NCI-H345 treated with DMSO at 0.1 percent for 48 hours (cell line): ENCODE measurements at regions not wholly inside any gene's neighbourhood (a gene's known extent, or its start where the extent isn't known, plus 50 kb on each side); places are given as distances from the start of the nearest gene placed in this dataset.
A peak's percentile ranks its signal among the peaks of the same experiment; 100 is the strongest.

Experiments used
- DNase-seq: peaks from one replicate; lab custom pipeline; 2025; ENCODE audit not compliant: unreplicated experiment; lab: John Stamatoyannopoulos, UW

DNA sequence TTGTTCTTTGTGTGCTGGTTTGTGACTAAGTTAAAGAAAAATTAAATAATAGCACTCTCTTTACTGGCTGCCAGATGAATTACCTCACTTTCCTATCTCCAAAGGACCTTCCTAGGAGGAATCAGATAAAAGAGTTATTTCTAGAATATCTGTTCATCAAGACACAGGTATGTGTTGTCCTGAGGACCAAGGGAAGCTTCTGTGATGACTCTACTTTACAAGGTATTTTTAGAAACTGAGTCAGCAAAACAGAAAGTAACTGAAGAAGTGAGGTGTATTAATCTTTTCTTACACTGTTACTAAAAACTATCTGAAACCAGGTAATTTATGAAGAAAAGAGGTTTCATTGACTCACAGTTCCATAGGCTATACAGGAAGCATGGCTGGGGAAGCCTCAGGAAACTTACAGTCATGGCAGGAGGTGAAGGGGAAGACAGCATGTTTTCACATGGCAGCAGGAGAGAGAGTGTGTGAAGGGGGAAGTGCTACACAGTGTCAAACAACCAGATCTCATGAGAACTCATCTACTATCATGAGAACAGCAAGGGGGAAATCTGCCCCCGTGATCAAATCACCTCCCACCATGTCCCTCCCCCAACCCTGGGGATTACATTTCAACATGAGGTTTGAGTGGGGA, 189.2 kb upstream of the DMAC1 start:
- DNase-seq: no peak

DNA sequence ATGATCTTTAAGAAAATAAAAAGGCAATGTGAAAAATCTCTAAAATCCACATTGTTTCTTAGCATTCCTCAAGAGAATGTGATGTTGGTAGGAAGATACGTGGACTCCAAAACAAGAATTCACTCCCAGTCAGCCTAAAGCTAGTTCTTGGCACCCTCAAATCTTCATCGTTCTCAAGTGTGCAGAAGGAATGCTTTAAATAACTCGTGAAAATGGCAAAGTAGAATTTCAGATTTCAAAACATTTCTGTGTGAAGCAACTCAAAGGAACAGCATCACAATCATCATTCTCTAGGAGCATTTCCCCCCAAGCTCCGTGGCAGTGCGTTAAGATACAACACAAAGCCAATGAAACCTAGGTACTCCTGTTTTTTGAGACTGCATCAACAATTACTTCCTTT, 185.1 kb upstream of the DMAC1 start:
- DNase-seq: no peak

DNA sequence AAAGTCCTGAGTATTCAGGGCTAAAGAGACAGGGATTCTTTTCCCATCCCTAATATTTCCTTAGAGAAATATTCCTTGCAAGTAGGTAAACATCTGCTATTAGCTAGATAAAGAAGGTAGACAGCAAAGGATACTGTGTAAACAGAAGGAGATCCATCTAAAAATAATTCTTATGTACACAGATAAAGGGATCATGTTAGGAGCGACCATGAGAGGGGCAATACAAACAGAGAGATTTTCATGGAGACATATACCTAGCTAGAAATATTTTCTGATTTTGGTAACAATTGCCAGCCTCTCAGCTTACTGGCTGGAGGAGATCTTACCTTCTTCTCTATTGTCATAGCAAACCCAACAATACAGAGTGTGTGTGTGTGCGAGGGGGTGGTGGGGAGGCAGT, 184.6 kb upstream of the DMAC1 start:
- no peak for DNase-seq

DNA sequence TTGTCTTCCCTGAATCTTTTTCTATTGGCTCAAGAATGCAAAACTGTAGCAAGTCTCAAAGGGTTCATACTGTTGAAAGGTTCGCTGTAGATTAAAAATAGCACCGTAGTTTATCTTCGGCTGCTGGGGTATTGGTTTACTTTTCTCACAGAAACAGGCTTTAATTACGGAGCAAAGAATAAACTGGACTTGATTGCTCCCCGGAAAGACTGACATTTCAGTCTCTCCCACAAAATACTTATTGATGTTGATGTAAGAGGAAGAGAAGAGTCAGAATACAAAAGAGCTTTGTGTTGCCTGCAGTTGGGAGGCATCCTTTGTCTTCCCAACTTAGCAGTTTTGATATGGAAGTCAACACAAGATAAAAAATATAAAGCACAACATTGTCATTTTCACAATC, 183.9 kb upstream of the DMAC1 start:
- peak; percentile 20 for DNase-seq

DNA sequence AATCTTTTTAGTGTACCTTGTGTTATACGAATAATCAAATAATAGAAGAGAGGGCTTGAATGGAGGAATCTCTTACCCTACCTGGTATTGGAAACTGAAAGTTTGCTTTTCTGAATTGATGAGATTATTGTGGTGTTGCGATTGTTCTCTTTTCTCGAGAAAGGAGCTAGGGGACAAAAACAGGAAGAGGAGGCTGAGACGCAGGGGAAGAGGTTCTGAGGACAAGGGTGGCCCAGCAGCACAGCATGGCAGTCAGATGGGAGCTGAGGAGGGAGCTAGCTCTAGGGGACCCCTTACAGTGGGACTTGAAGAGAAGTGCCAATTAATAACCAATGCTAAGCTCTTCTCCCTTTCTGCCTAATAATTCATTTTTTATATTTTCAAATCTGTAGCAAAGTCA, 183.3 kb upstream of the DMAC1 start:
- no peak for DNase-seq

DNA sequence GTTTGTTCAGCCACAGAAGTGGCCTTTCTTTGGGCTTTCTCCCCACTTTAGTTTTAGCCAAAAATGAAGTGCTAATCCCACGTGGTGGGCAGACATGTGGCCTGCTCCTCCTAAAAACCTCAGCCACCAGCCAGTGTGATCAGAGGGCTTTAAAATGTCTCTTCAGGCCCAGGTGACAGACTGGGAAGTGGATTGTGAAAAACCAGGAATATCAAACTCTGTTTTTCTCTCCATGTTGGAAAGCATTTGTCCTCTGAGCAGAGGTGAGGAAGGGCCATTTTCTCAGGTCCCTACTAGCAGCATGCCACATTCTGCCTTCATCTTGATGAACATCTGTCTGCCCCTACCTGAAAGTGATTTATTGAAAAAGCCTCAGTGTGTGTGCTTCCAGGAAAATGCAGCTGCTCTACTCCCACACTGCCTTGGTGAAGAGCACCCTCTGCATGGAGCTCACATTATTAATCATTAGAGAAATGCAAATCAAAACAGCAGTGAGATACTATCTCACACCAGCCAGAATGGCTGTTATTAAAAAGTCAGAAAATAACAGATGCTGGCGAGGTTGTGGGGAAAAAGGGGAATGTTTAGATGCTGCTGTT, 181.2 kb upstream of the DMAC1 start:
- no peak for DNase-seq

DNA sequence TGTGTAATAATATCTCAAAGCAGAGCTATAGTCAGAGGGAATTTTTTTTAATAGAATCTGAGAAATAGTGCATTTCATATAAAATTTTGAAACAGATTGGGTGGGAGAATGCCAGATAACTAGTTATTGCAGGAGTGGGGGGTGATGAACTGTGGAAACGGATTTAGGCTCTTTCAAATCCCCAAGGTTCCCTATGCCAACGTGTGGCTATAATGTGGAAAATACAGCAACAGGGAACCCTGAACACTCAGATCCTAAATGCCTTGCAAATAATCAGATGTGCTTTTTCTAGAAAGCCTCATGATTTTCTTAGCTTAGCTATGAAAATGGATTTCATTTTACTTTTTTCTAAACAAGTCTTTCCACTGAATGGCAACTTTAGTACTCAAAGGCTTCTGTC, 180.5 kb upstream of the DMAC1 start:
- DNase-seq: no peak

DNA sequence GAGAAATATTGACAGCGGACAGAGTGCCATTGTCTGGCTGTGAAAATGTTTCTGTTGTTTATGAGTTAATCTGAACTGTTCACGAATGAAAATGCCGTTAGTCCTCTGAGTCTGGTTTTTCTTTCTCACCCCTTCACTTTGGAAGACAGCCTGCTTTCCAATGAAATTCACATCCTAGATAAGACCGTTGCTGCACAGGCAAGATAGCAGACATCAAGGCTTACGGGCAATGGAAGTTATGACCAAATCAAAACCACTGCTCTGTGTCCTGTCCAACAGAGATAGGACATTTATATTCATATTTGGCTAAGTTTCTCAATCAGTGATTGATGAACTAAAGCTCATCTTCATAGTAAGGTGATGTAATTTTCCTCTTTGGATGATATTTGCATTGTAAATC, 180.0 kb upstream of the DMAC1 start:
- no peak for DNase-seq

DNA sequence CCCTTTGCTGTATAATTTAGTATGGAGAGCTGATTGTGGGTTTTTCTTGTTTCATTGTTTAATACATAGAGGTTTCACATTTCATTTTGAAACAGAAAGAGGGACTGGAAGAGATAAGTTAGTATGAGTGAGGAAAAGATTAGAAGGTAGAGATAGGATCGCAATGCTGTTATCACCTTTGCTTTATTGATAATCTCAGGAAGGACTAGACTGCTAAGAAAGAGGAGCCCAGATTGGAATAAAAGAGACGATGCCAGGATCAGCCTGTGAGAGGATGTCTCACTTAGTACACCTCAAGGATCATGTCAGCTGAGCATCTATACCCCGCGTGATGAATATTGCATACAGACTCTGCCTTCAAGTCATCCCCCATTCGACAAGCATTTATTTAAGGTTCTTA, 178.0 kb upstream of the DMAC1 start:
- no peak for DNase-seq

DNA sequence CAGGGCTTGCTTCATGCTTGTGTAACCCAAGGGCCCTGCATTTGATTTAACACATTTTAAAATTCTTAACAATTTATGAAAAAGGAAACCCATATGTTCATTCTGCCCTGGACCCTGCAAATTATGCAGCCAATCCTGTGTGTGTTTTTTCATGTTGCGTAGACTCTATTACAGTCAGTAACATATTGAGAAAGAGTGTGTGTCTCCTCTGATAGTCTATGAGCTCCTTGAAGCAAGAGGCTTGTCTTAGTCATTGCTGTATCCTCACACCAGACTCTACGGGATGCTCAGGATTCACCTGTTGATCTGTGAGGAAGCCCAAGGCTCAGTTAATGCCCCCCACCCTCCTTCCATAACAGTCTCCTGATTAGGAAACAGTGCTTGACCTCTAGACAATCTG, 177.3 kb upstream of the DMAC1 start:
- DNase-seq: no peak

DNA sequence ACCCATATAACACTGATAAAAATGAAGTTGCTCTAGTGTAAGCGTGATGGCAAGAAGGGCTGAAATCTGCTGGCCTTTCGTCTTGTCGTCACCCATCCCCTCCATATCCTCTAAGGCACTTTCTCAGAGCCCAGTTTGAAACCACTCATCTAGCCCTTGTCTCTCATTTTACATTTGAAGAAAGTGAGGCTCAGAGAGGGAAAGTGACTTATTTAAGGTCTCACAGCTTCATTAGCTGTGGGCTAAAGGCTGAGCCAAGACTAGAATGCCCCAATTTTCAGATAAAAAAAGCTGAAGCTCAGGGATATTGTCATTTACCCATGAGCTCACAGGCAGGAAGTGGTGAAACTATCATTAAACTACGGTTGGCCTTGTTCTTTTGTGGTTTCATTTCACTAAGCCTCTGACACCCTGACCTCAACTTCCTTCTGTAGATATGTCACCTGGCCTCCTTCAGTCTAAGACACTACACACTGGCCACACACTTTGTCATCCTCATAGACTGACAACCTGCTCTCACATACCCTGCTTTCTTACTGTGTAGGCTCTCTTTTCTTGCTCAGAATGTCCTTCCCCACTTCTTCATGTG, 176.7 kb upstream of the DMAC1 start:
- no peak for DNase-seq

DNA sequence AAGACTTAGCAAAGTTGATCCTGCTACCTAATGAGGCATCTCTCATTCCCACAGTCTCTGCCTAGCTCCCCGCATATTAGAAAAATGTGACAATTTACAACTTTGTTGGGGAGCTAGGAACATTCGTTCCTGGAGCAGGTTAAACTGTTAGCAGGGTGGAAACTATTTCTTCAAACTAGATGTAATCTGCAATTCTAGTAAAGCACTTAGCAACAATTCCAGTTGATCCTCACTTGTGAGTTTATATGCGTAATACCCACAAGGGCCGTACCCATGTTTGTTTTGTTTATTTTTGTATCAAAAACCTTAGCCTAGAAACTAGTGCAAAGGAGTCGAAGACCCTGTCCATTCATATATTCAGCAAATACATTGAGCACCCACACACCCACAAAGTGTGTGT, 175.8 kb upstream of the DMAC1 start:
- DNase-seq: no peak

DNA sequence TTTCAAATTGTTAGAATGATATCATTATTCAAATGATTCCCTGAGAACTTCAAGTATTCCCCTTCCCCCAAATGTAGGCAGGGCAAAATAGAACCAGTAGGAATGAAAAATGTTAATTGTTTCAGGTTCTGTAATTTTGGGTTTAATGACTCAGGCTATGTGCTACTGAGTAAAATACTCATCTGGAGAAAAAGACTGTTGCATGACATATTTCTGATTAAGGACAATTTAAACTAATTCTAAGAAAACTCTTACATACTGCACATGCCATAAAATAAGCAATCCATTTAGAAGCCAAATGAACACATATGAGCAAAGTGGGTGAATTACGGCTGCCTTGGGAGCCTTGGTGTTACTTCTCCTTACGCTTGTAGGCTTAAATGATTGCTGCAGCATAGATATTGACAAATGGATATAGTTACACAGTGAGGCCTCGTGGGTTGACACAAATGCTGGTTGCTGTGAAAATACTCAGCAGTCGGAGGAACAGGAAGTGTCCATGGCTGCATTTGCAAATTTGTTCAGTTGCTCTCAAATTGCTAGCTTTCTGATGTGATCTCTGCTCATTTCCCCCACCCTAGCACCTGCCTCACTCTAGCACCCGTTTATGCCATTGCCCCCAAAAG, 174.9 kb upstream of the DMAC1 start:
- DNase-seq: no peak

DNA sequence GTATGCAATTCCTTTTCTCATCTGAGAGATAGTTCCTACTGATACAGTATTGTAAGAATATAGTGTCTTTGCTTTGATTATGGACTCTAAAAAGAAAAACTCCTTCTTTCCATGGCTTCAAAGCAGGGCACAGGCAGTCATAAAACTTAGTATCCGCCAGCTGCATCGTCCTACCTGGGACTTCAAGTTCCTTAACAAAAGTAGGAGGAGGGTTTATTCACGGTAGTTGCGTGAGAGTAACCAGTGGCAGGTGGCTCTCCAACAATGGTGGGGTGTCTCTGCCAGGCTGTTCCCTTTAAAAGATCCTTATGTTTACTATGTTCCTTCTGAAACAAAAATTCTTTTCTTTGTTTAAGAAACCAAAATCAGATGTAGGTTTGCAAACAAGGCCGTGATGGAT, 173.5 kb upstream of the DMAC1 start:
- no peak for DNase-seq

DNA sequence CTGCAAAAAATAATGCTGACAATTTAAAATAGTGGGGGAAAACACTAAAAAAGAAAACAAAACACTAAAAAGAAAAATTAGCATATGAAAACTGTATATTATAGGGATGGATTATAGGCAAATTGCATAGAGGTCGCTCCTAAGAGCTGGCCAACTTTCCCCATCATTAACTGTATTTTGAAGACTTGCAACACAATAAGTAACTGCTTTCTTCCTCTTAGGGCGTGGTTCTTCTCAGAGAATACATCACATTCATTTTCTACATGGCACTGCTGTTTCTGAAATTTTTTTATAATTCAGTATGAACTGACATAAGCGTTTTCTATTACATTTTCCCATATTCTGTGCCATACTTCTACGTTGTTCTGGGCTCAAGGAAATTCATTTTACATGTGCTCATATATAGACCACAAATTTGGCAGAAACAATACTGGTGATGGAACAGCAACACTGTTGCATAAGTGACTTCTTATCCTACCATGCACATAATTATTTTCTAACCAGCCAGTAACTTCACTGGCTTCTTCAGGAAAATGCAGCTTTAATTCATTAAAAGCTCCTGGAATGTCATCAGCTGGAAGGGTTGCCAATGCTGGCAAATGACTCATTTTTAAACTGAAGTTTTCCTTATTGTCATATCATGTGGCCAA, 171.2 kb upstream of the DMAC1 start:
- DNase-seq: no peak

DNA sequence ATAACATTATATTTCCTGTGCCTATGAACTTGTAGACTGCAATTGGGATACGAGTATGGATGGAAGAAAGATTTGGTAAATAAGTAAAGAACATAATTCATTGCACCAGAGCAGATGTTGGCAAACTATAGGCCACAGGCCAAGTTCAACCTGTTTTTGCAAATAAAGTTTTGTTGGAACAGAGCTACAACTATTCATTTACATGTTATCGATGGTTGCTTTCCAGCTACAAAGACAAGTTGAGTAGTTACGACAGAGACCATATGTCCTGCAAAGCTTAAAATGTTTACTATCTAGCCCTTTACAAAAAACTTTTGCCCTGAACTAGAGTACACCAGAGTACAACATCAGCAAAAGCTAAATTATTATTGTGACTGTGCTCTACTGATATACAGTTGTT, 169.1 kb upstream of the DMAC1 start:
- DNase-seq: no peak

DNA sequence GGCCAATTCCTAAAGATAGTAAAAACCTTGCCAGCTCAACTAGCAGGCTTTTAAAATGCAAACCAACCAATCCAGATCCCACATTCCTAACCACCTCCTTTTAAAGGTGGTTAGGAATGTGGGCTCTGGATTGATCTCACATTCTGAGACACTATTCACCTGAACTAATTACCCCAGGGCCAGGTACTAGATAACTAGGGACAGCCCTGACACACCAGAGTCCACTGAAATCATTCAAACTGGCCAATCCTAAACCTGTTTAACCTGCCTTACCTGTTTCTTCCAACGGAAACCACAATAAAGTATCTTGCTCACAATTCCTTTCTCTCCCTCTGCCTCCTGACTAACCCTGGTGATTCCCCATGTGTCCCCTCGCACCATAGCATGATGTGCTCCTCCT, 168.3 kb upstream of the DMAC1 start:
- no peak for DNase-seq

DNA sequence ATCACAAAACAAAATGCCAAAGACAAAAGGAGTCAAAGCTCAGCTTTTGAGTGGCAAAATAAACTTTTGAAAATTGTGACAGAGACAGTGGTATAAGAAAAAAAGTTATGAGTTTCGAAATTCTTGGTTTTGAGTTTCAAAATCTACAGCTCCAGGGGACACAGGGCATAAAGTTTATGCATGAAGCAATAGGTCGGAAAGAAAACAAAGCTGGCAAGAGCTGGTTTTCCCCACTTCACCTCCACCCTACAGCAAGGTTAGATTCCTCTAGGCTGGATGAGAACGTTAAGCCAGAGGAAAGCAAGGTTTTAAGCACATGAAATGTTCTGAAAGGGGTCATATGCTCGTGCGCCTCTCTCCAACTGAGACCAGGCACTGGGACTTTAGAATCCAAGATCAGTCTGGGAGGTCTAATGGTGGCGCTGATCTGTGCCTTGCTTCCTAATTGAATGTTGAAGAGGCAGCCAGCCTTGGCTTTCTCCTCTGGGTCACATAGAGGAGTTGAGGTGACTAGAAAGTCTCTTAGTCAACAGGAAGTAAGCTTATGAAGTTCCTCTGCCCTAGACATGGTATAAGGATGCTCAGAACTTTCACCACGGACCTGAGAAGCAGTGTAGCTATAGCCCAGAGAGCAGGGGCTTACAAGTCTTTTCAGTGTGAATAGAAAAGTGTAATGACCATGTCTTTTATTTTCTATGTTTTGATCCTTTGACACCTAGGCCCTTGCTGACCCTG, 167.7 kb upstream of the DMAC1 start:
- DNase-seq: no peak

DNA sequence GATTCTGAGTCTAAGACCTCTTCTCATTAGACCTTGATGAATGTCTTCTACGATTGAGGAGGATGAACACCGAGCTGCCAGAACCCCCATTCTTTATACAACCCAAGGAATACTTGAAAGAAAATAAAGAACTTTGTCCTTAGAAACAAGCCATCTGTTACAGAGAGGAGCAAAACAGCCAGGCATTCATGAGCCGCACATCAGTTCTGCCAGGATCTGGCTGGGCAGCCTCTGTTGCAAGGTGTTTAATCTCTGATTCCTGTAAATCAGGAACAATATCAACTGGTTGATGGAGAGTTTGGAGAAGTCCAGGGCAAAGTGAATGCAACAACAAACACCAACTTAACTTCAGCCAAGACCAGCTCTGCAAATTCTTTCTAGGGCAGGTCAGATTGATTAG, 165.5 kb upstream of the DMAC1 start:
- DNase-seq: no peak

DNA sequence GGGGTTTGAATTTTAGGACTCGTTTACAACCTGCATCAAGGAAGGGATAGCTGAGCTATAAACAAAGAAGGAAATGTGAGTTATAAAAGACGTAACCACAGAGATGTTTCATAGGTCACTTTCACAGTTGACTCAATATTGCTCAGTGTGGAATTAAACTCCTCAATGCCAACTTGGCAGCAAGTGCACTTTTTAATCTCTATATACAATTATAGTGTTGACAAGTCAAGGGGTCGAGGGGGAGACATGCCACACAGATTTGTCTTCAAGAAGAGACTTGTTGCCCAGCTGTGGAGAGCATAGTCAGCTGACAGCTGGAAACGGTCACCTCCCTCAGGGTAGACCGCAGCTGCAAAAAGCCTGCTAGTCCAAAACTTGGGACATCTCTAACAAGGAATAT, 163.4 kb upstream of the DMAC1 start:
- no peak for DNase-seq

DNA sequence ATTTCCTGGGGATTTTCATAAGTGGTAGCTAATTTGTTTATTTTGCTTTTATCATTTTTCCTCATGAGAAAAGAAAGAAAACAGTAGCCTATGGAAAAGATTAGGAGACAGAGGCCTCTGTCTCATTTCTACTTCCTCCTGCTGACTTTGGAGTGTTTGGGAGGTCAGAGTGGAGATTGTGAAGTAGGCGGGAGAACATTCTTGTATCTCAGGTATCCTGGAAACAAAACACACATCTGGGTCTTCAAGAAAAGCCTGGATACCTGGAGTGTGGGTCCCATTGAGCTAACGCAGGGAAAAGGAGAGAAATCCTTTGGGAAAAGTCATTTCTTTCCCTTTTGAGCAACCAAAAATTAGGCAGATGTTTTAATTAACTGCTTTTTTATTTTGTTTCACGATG, 161.5 kb upstream of the DMAC1 start:
- DNase-seq: no peak
